HG02759 (cell line): ENCODE measurements at regions not wholly inside any gene's neighbourhood (a gene's known extent, or its start where the extent isn't known, plus 50 kb on each side); places are given as distances from the start of the nearest gene placed in this dataset.
"Not testable (repeated sequence)": the region's sequence is repeated elsewhere in the genome, so short reads cannot be mapped to it uniquely, and the experiment has no call there.

Source experiments
- ATAC-seq: cut with Tn5 transposase; IDR thresholded peaks from one replicate; pipeline ENCODE4 v1.9.1; 2021; ENCODE audit warnings: mild to moderate bottlenecking, moderate library complexity; ENCODE audit not compliant: unreplicated experiment

GRCh38 chr6:133099573-133099972 is 141.6 kb upstream of the EYA4 start:
- no peak for ATAC-seq

- ATAC-seq, result no peak
Measured at GRCh38 chr6:133100865-133101264, 140.3 kb upstream of the EYA4 start.

- no peak for ATAC-seq
Measured at GRCh38 chr6:133101790-133102189, 139.4 kb upstream of the EYA4 start.

GRCh38 chr6:133106934-133107333 is 134.2 kb upstream of the EYA4 start:
- ATAC-seq, result no peak

- no peak for ATAC-seq
Measured at GRCh38 chr6:133108419-133108818, 132.7 kb upstream of the EYA4 start.

GRCh38 chr6:133114973-133115372 is 126.2 kb upstream of the EYA4 start:
- ATAC-seq, result no peak

- no peak for ATAC-seq
Measured at GRCh38 chr6:133115946-133116345, 125.2 kb upstream of the EYA4 start.

- no peak for ATAC-seq
Measured at GRCh38 chr6:133128191-133128590, 113.0 kb upstream of the EYA4 start.

GRCh38 chr6:133129556-133129955 is 111.6 kb upstream of the EYA4 start:
- ATAC-seq, result no peak

GRCh38 chr6:133130863-133131262 is 110.3 kb upstream of the EYA4 start:
- ATAC-seq, result no peak

- ATAC-seq, result no peak
Measured at GRCh38 chr6:133131621-133132465, 109.3 kb upstream of the EYA4 start.

GRCh38 chr6:133132466-133132971 is 108.6 kb upstream of the EYA4 start:
- no peak for ATAC-seq

GRCh38 chr6:133136177-133136880 is 104.8 kb upstream of the EYA4 start:
- no peak for ATAC-seq

GRCh38 chr6:133147470-133148184 is 93.5 kb upstream of the EYA4 start:
- ATAC-seq, result not testable (repeated sequence)

- no peak for ATAC-seq
Measured at GRCh38 chr6:133156689-133157088, 84.5 kb upstream of the EYA4 start.

GRCh38 chr6:133157995-133158394 is 83.2 kb upstream of the EYA4 start:
- ATAC-seq, result no peak

GRCh38 chr6:133159255-133159795 is 81.8 kb upstream of the EYA4 start:
- ATAC-seq, result no peak

GRCh38 chr6:133160536-133160935 is 80.6 kb upstream of the EYA4 start:
- ATAC-seq, result no peak

GRCh38 chr6:133165235-133165634 is 75.9 kb upstream of the EYA4 start:
- no peak for ATAC-seq

- no peak for ATAC-seq
Measured at GRCh38 chr6:133166766-133167165, 74.4 kb upstream of the EYA4 start.

GRCh38 chr6:133169901-133170300 is 71.3 kb upstream of the EYA4 start:
- no peak for ATAC-seq
